Stimulated activated CD4-positive, alpha-beta T cell treated with anti-CD3 and anti-CD28 coated beads, Interleukin-1b, Interleukin-23, amount 100 ng/mL, for 4 hours (primary cell): ENCODE measurements at regions not wholly inside any gene's neighbourhood (a gene's known extent, or its start where the extent isn't known, plus 50 kb on each side); places are given as distances from the start of the nearest gene placed in this dataset.

Experiments
- DNase-seq, 2 donors: peaks; one replicate each; pipeline ENCODE4 v3.0.0-alpha.2; 2020; ENCODE audit warnings: low read depth in 2 of 2

GRCh38 chr13:97135883-97136282 is 86.2 kb upstream of the MBNL2 start:
- DNase-seq: no peak

- DNase-seq: no peak
Observed at GRCh38 chr13:97136418-97136817, 85.7 kb upstream of the MBNL2 start.

- no peak for DNase-seq
Observed at GRCh38 chr13:97139691-97140090, 82.4 kb upstream of the MBNL2 start.

GRCh38 chr13:97140131-97140530 is 82.0 kb upstream of the MBNL2 start:
- DNase-seq: no peak

GRCh38 chr13:97140611-97141010 is 81.5 kb upstream of the MBNL2 start:
- no peak for DNase-seq

GRCh38 chr13:97141097-97141496 is 81.0 kb upstream of the MBNL2 start:
- no peak for DNase-seq

- DNase-seq: no peak
Observed at GRCh38 chr13:97141564-97142005, 80.5 kb upstream of the MBNL2 start.

GRCh38 chr13:97142452-97142851 is 79.7 kb upstream of the MBNL2 start:
- DNase-seq: no peak

- DNase-seq: no peak
Observed at GRCh38 chr13:97145057-97145456, 77.1 kb upstream of the MBNL2 start.

- DNase-seq: no peak
Observed at GRCh38 chr13:97148894-97149293, 73.2 kb upstream of the MBNL2 start.

- no peak for DNase-seq
Observed at GRCh38 chr13:97160421-97160820, 61.7 kb upstream of the MBNL2 start.

- DNase-seq: no peak
Observed at GRCh38 chr13:97161582-97162231, 60.4 kb upstream of the MBNL2 start.

GRCh38 chr13:97165502-97166425 is 56.4 kb upstream of the MBNL2 start:
- no peak for DNase-seq

- DNase-seq: no peak
Observed at GRCh38 chr13:97171136-97171535, 51.0 kb upstream of the MBNL2 start.
